ENCODE measurements at regions not wholly inside any gene's neighbourhood (a gene's known extent, or its start where the extent isn't known, plus 50 kb on each side); places are given as distances from the start of the nearest gene placed in this dataset.

DNA sequence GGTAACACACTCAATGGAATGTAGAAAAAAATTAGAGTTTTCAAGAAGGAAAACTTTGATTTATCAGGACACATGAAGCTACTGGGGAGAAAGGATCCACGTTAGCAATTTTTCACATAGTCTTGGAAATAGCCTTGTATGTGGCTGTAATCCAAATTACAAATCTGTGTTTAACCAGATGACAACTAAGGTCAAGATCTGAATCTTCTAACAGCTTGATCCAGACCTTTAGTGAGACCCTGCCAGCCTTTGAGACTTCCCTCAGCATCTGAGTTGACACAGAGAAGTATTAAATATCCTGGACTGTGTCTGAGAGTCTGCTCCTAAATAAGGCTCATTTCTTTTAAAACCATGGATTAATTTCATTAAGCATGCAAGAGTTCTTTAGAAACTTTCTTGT, 135.9 kb upstream of the KCNK2 start:
- TF ChIP-seq, protein P1, sequence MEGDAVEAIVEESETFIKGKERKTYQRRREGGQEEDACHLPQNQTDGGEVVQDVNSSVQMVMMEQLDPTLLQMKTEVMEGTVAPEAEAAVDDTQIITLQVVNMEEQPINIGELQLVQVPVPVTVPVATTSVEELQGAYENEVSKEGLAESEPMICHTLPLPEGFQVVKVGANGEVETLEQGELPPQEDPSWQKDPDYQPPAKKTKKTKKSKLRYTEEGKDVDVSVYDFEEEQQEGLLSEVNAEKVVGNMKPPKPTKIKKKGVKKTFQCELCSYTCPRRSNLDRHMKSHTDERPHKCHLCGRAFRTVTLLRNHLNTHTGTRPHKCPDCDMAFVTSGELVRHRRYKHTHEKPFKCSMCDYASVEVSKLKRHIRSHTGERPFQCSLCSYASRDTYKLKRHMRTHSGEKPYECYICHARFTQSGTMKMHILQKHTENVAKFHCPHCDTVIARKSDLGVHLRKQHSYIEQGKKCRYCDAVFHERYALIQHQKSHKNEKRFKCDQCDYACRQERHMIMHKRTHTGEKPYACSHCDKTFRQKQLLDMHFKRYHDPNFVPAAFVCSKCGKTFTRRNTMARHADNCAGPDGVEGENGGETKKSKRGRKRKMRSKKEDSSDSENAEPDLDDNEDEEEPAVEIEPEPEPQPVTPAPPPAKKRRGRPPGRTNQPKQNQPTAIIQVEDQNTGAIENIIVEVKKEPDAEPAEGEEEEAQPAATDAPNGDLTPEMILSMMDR (IDR thresholded peaks at IDR 0.05), result no peak
- TF ChIP-seq POLR2A (IDR thresholded peaks at IDR 0.05) (no peak), POLR2AphosphoS5 (IDR thresholded peaks at IDR 0.05) (no peak), EP300 (IDR thresholded peaks at IDR 0.05) (no peak)
